Adrenal gland (tissue), 9 donors: ENCODE measurements at regions not wholly inside any gene's neighbourhood (a gene's known extent, or its start where the extent isn't known, plus 50 kb on each side); places are given as distances from the start of the nearest gene placed in this dataset.

Source experiments
- DNase-seq, 7 donors: peaks; one replicate each; pipeline ENCODE4 v3.0.0-alpha.2; 2019 to 2020
- H3K27ac ChIP-seq, 5 donors: fragments of 200-600 bp; sonication (generic) in 4 of 5; 1 replicate in 3 of 5; 2 replicates in 2 of 5; pipeline versions ENCODE4 v1.5.1 to v1.8.0; 2016 to 2020; ENCODE audit warnings: mild to moderate bottlenecking in 1 of 5
- H3K27me3 ChIP-seq: fragments of 200-600 bp; 2 replicates; pipeline ENCODE4 v1.8.0; 2021
- H3K36me3 ChIP-seq, 2 donors: fragments of 200-600 bp; replicated peaks in 1 of 2; 1 replicate in 1 of 2; 2 replicates in 1 of 2; pipeline versions ENCODE4 v1.5.1 to v1.8.0; 2018 to 2022
- H3K4me1 ChIP-seq, 2 donors: fragments of 200-600 bp; replicated peaks in 1 of 2; 1 replicate in 1 of 2; 2 replicates in 1 of 2; pipeline versions ENCODE4 v1.5.1 to v1.8.0; 2018 to 2021
- H3K4me3 ChIP-seq, 4 donors: fragments of 200-600 bp; sonication (generic) in 3 of 4; one replicate each; pipeline ENCODE4 v1.5.1; 2016 to 2018
- H3K9me3 ChIP-seq, 3 donors: fragments of 200-600 bp; sonication (generic) in 1 of 3; replicated peaks in 1 of 3; 1 replicate in 2 of 3; 2 replicates in 1 of 3; pipeline versions ENCODE4 v1.5.1 to v1.8.0; 2016 to 2021
- CTCF ChIP-seq, 6 experiments: fragments of 450-650 bp in 4 of 6; fragments of 200-600 bp in 2 of 6; sonication (generic) in 1 of 6; IDR thresholded peaks; 1 replicate in 5 of 6; 2 replicates in 1 of 6; pipeline versions ENCODE4 v1.5.1 to v1.8.0; 2016 to 2021; ENCODE audit warnings: antibody characterized with exemption in 6 of 6, mild to moderate bottlenecking in 2 of 6, moderate library complexity in 1 of 6
- POLR2A ChIP-seq, 2 donors: fragments of 450-650 bp; IDR thresholded peaks; one replicate each; pipeline ENCODE4 v1.6.1; 2017; ENCODE audit warnings: antibody characterized with exemption in 2 of 2, mild to moderate bottlenecking in 2 of 2, moderate library complexity in 1 of 2
- WGBS, 4 donors: extraction: QIAGEN DNeasy Blood & Tissue Kit in 2 of 4; methylation state at CpG; one replicate each; pipeline versions ENCODE4 v1.1.5 to v1.1.7; 2013 to 2017; 5-methylcytosine and 5-hydroxymethylcytosine counted together
- intact Hi-C, 2 donors: fragments of 100-400 bp; cut with DNase I; formaldehyde crosslinking; loops; one replicate each; pipeline versions ENCODE4 v1.14.1 to v1.15.0; 2022 to 2023
- donor health status: healthy with polysubstance abuse.
- donor health status: Bipolar disorder and iron deficiency.
- donor health status: DM: yes; HTN: yes; CAD: no.
- donor health status: DM: no; HTN: no; CAD: no.
- donor health status: DM: no; HTN: no; CAD: no.

- H3K27me3 ChIP-seq, result peaks cover 7% of the 10 kb centered on the region
Measured at GRCh38 chr13:111847964-111848363, 219.0 kb upstream of the SOX1 start.

GRCh38 chr13:111850458-111850857 is 216.5 kb upstream of the SOX1 start:
- no peak for DNase-seq
- Histone ChIP-seq H3K9me3 (no peaks in the 10 kb centered on the region), H3K4me1 (no peaks in the 10 kb centered on the region), H3K36me3 (no peaks in the 10 kb centered on the region), H3K4me3 (no peak overlapping the region), H3K27me3 (peaks cover 7% of the 10 kb centered on the region), H3K27ac (no peak overlapping the region)
- TF ChIP-seq CTCF (IDR thresholded peaks at IDR 0.05) (no peak), POLR2A (IDR thresholded peaks at IDR 0.05) (no peak)
- intact Hi-C loops, result no loop called here
- 62 to 68% (median 67%) methylated on average over 7 of the region's 7 CpGs for WGBS, 4 donors

More at GRCh38 chr13:111847964-111848363, 219.0 kb upstream of the SOX1 start:
- TF ChIP-seq POLR2A (IDR thresholded peaks at IDR 0.05) (no peak), CTCF (IDR thresholded peaks at IDR 0.05) (no peak)
- no peak for DNase-seq
- no peaks in the 10 kb centered on the region for H3K4me1 ChIP-seq
- no peak overlapping the region for H3K27ac ChIP-seq
- 78 to 94% (median 84%) methylated on average over 3 of the region's 3 CpGs for WGBS, 4 donors
- H3K36me3 ChIP-seq, result no peaks in the 10 kb centered on the region
- H3K4me3 ChIP-seq, result no peak overlapping the region
- H3K9me3 ChIP-seq, result no peaks in the 10 kb centered on the region
- intact Hi-C loops, result no loop called here

GRCh38 chr13:111850976-111851375 is 216.0 kb upstream of the SOX1 start:
- no peaks in the 10 kb centered on the region for H3K4me1 ChIP-seq
- H3K9me3 ChIP-seq, result no peaks in the 10 kb centered on the region
- intact Hi-C loops, result no loop called here
- H3K27ac ChIP-seq, result no peak overlapping the region
- no peaks in the 10 kb centered on the region for H3K36me3 ChIP-seq
- H3K27me3 ChIP-seq, result peaks cover 7% of the 10 kb centered on the region
- TF ChIP-seq CTCF (IDR thresholded peaks at IDR 0.05) (no peak), POLR2A (IDR thresholded peaks at IDR 0.05) (no peak)
- H3K4me3 ChIP-seq, result no peak overlapping the region
- DNase-seq, result no peak
- 53 to 68% (median 63%) methylated on average over 5 of the region's 5 CpGs for WGBS, 4 donors

- DNase-seq, result no peak
Measured at GRCh38 chr13:111852725-111853518, 214.0 kb upstream of the SOX1 start.

More at GRCh38 chr13:111852725-111853518, 214.0 kb upstream of the SOX1 start:
- WGBS, 4 donors, result 58 to 71% (median 61%) methylated on average over 16 to 23 of the region's 23 CpGs
- TF ChIP-seq POLR2A (IDR thresholded peaks at IDR 0.05), result no peak
- no peak for TF ChIP-seq CTCF (IDR thresholded peaks at IDR 0.05)
- Histone ChIP-seq H3K4me3 (no peak overlapping the region), H3K27me3 (peaks cover 7% of the 10 kb centered on the region), H3K36me3 (no peaks in the 10 kb centered on the region), H3K27ac (no peak overlapping the region), H3K4me1 (no peaks in the 10 kb centered on the region), H3K9me3 (no peaks in the 10 kb centered on the region)
- intact Hi-C loops, result no loop called here
